A673 (cell line): ENCODE measurements at regions not wholly inside any gene's neighbourhood (a gene's known extent, or its start where the extent isn't known, plus 50 kb on each side); places are given as distances from the start of the nearest gene placed in this dataset.

ENCODE experiments used
- BruUV-seq: library from RNA; stranded (reverse); fragments of 400-500 nt; replicated peaks from 2 replicates; lab custom pipeline; 2021; lab: Mats Ljungman, UMichigan
- CTCF ChIA-PET: fragments of 300-600 bp; sonication (Branson Sonifier 250); formaldehyde crosslinking; loops from one replicate; lab custom pipeline; 2022; ENCODE audit warnings: antibody characterized with exemption; lab: Charles Lee
- POLR2A ChIA-PET: fragments of 300-600 bp; sonication (Branson Sonifier 250); formaldehyde crosslinking; loops from one replicate; lab custom pipeline; 2022; ENCODE audit warnings: antibody characterized with exemption; ENCODE audit not compliant: low non-redundant PET; lab: Charles Lee
- DNase-seq: peaks from one replicate; pipeline ENCODE4 v3.0.0-alpha.2; 2015; ENCODE audit warnings: low spot score
- H3K27ac ChIP-seq: fragments of 200-600 bp; sonication (generic); 2 replicates; pipeline ENCODE4 v1.5.1; 2016; ENCODE audit warnings: mixed run types, low read depth, mild to moderate bottlenecking, mixed read lengths, antibody characterized with exemption, low read length; ENCODE audit not compliant: poor library complexity, severe bottlenecking
- H3K27me3 ChIP-seq: fragments of 200-600 bp; sonication (generic); replicated peaks from 2 replicates; pipeline ENCODE4 v1.6.1; 2017; ENCODE audit warnings: mixed run types, low read depth, mild to moderate bottlenecking, mixed read lengths, antibody characterized with exemption, low read length; ENCODE audit not compliant: insufficient read depth, poor library complexity
- H3K36me3 ChIP-seq: fragments of 200-600 bp; sonication (generic); 2 replicates; pipeline ENCODE4 v1.6.1; 2016; ENCODE audit warnings: mixed run types, mild to moderate bottlenecking, mixed read lengths, antibody characterized with exemption, low read length; ENCODE audit not compliant: insufficient read depth, poor library complexity, severe bottlenecking
- H3K4me1 ChIP-seq: fragments of 200-600 bp; sonication (generic); 2 replicates; pipeline ENCODE4 v1.6.1; 2017; ENCODE audit warnings: mixed run types, mild to moderate bottlenecking, mixed read lengths, antibody characterized with exemption, low read length; ENCODE audit not compliant: insufficient read depth, poor library complexity, severe bottlenecking
- H3K4me3 ChIP-seq: fragments of 200-600 bp; sonication (generic); 2 replicates; pipeline ENCODE4 v1.5.1; 2016; ENCODE audit warnings: low read depth, mixed run types, mild to moderate bottlenecking, mixed read lengths, low read length; ENCODE audit not compliant: poor library complexity, severe bottlenecking
- H3K9me3 ChIP-seq: fragments of 200-600 bp; sonication (generic); 2 replicates; pipeline ENCODE4 v1.6.1; 2016; ENCODE audit warnings: mixed run types, low read depth, mild to moderate bottlenecking, mixed read lengths, antibody characterized with exemption, low read length; ENCODE audit not compliant: poor library complexity, severe bottlenecking
- CTCF ChIP-seq: fragments of 300-800, 200-600 bp; sonication (generic); conservative IDR thresholded peaks from 2 replicates; pipeline ENCODE4 v1.5.1; 2017; ENCODE audit warnings: low read depth, mild to moderate bottlenecking, antibody characterized with exemption, low read length, moderate library complexity, mixed read lengths
- EZH2 ChIP-seq: fragments of 200-600 bp; sonication (generic); IDR thresholded peaks from 2 replicates; pipeline ENCODE4 v1.6.1; 2017; ENCODE audit warnings: borderline replicate concordance, low read depth, mild to moderate bottlenecking, mixed read lengths, antibody characterized with exemption, low read length; ENCODE audit not compliant: poor library complexity, severe bottlenecking
- intact Hi-C: fragments of 100-400 bp; cut with micrococcal nuclease; formaldehyde crosslinking; loops from one replicate; pipeline ENCODE4 v1.10.0; 2022; ENCODE audit not compliant: unreplicated experiment

DNA sequence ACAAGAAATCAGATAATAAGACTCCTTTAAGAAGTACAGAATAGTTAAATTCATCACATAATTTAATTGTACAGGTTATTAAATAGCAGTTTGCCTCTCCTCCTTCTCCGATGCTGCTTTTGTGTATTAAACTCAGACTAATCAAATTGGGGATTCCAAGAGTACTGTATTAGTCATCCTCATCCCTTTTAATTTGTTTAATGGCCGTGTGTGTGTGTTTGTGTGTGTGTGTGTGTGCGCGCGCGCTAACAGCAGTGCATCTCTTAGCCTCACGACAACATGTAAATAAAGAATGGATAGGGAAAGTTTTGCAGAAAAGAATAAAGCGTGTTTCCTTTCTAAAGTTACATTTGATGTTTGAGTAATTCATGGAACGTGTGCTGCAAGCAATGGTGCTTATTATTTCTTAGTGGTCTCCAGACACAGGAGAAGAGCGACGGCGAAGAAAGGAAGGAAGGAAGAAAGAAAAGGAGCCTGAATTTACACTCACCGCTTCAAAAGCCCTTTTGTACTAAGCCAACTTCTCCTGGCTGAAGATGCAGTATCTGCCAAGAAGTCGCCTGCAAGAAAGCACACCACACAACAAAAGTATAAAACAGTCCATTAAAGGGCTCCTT is 220.3 kb downstream of the ASCL1 start:
- BruUV-seq = no TSS peak
- TF ChIP-seq CTCF = no peak
- no peak for TF ChIP-seq EZH2

DNA sequence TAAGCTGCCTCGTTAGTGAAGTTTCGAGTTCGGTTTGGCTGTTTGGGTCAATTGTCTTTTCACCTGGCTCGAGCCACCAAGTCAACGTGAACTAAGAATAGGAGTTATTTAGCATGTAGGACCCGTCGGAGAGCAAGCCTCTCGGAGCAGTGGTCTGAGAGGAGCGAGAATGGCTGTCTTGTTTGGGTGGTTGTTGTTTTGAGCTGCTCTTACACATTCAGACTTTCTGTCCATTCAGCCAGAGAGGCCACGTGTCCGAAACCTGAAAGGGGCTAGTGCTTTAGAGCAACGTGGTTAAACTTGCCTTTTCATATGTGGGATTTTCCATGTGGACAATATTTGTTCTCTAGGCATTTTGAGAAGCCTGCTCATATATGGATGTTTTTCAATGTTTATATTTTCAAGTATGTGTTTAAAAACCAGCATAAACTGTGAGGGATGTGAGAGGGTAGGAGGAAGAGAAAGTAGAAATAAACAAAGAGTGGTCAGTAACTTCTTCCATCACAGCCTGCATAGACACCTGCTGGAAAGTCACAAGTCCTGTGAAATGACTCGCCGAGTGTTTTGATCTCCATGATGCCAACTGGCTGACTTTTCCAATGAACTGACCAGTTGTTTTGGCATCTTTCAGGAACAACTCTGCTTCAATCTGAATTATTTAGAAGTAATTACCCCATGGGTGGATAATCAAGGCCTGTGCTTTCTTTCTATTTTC is 221.0 kb downstream of the ASCL1 start:
- H3K4me1 ChIP-seq = no peaks in the 10 kb centered on the region
- no peaks in the 10 kb centered on the region for H3K9me3 ChIP-seq
- TF ChIP-seq CTCF = no peak
- H3K36me3 ChIP-seq = no peaks in the 10 kb centered on the region
- H3K4me3 ChIP-seq = no peak overlapping the region
- BruUV-seq = no TSS peak
- CTCF ChIA-PET = no interaction called here
- no peak overlapping the region for H3K27ac ChIP-seq
- intact Hi-C loops = no loop called here
- no peak for DNase-seq
- H3K27me3 ChIP-seq = no peaks in the 10 kb centered on the region
- POLR2A ChIA-PET = no interaction called here

More for the DNA sequence above, 220.3 kb downstream of the ASCL1 start:
- no peak for DNase-seq
- intact Hi-C loops = no loop called here
- Histone ChIP-seq H3K27me3 (no peaks in the 10 kb centered on the region), H3K4me1 (no peaks in the 10 kb centered on the region), H3K4me3 (no peak overlapping the region), H3K9me3 (no peaks in the 10 kb centered on the region), H3K36me3 (no peaks in the 10 kb centered on the region), H3K27ac (no peak overlapping the region)
- CTCF ChIA-PET = no interaction called here
- POLR2A ChIA-PET = no interaction called here

DNA sequence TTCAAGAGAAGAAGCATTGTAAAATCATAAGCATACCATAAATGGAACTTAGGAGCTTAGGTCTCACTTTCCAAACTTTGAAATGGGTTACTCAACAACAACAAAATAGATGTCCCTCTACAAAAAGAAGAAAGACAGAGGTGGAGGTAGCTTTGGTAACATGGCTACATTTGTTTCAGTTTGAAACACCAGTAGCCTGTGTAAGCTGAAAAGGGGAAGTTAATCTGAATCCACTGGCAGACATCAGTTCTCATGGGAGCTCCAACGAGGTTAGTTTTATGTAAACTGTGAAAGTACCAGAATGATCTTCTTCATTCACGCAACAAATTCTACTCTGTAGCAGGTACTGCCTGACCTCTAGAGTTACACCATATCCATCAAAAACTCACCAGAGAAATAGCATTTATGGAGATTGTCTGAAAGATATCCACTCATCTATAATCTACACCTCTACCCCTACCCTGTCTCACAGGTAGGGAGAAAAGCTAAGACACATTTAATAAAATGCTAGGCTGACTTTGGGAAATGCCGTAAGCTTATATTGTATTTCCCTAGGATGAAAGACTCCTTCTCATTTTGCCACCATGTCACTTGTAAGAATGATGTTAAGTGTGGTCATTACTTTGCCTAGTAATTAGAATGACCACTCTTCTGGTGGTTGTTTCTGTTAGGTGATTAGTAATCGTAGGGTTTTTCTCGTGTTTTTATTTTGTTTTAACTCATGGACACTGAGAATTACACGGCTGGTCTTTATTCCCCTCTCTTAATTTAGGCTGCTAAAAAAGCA is 224.1 kb downstream of the ASCL1 start:
- Histone ChIP-seq H3K4me1 (no peaks in the 10 kb centered on the region), H3K27me3 (no peaks in the 10 kb centered on the region), H3K27ac (no peak overlapping the region), H3K9me3 (no peaks in the 10 kb centered on the region), H3K4me3 (no peak overlapping the region), H3K36me3 (no peaks in the 10 kb centered on the region)
- CTCF ChIA-PET = no interaction called here
- TF ChIP-seq EZH2 = no peak
- TF ChIP-seq CTCF = no peak
- BruUV-seq = no TSS peak
- DNase-seq = no peak
- POLR2A ChIA-PET = no interaction called here
- intact Hi-C loops = no loop called here
